ENCODE measurements at regions not wholly inside any gene's neighbourhood (a gene's known extent, or its start where the extent isn't known, plus 50 kb on each side); places are given as distances from the start of the nearest gene placed in this dataset.

- no peaks in the 10 kb centered on the region for H3K9me3 ChIP-seq (ENCODE audit: control insufficient read depth in 1 of 2, insufficient read depth in 1 of 2, low read depth in 1 of 2, low read length in 2 of 2)
- DNase-seq (ENCODE audit: low read depth, low spot score) (no peak), ATAC-seq (no peak)
- H2AFZ ChIP-seq (ENCODE audit: low read depth, low read length, poor library complexity, severe bottlenecking), result no peak overlapping the region
- ChIA-PET RAD21 (ENCODE audit: low non-redundant PET in 1 of 2, low total read pairs in 2 of 2, uncharacterized antibody in 2 of 2, unreplicated experiment in 2 of 2) (no interaction called here), CTCF (interaction anchor here (0.9 kb wide), 1 partner anchor 202 kb away, joined by 3 read pairs; no protein-coding TSS in a partner anchor), POLR2A (no interaction called here)
- H4K20me1 ChIP-seq (ENCODE audit: insufficient read depth), result no peaks in the 10 kb centered on the region
- H3K36me3 ChIP-seq (ENCODE audit: control insufficient read depth in 1 of 2, insufficient read depth in 2 of 2, low read length in 2 of 2), result no peaks in the 10 kb centered on the region
- peaks cover 0 to 5% of the 10 kb centered on the region in 2 experiments; a peak in 1 of 4 replicates for H3K4me1 ChIP-seq (ENCODE audit: control insufficient read depth in 1 of 2, insufficient read depth in 2 of 2, low read length in 2 of 2)
- no peak overlapping the region for H3K4me2 ChIP-seq (ENCODE audit: low read length)
- H3K27me3 ChIP-seq (ENCODE audit: insufficient read depth, low read length), result no peaks in the 10 kb centered on the region
- intact Hi-C loops (cut with micrococcal nuclease), result no loop called here
- H3K9ac ChIP-seq (ENCODE audit: low read length), result no peak overlapping the region
- no TSS peak for BruUV-seq (replicated peaks)
- H3K79me2 ChIP-seq (ENCODE audit: insufficient read depth, low read length), result no peaks in the 10 kb centered on the region
- H3K9me2 ChIP-seq (ENCODE audit: insufficient read depth), result no peaks in the 10 kb centered on the region
- no peak overlapping the region for H3K27ac ChIP-seq (ENCODE audit: low read depth, low read length)
- TF ChIP-seq SRF (IDR thresholded peaks at IDR 0.05; ENCODE audit: low read depth) (no peak), SIN3A (IDR thresholded peaks at IDR 0.05; ENCODE audit: low read depth) (no peak)
- no peak overlapping the region for H3K4me3 ChIP-seq (replicated peaks in 1 of 2; ENCODE audit: low read depth in 1 of 2, low read length in 2 of 2)
Measured at GRCh38 chr15:66963084-66963483, 102.3 kb upstream of the SMAD3 start.

- no peak for DNase-seq (ENCODE audit: low read depth, low spot score)
- Histone ChIP-seq H3K4me2 (ENCODE audit: low read length) (no peak overlapping the region), H3K79me2 (ENCODE audit: insufficient read depth, low read length) (no peaks in the 10 kb centered on the region), H3K27ac (ENCODE audit: low read depth, low read length) (no peak overlapping the region), H3K4me3 (replicated peaks in 1 of 2; ENCODE audit: low read depth in 1 of 2, low read length in 2 of 2) (no peak overlapping the region), H3K4me1 (ENCODE audit: control insufficient read depth in 1 of 2, insufficient read depth in 2 of 2, low read length in 2 of 2) (peaks cover 0 to 5% of the 10 kb centered on the region in 2 experiments; a peak in 1 of 4 replicates), H3K36me3 (ENCODE audit: control insufficient read depth in 1 of 2, insufficient read depth in 2 of 2, low read length in 2 of 2) (no peaks in the 10 kb centered on the region), H2AFZ (ENCODE audit: low read depth, low read length, poor library complexity, severe bottlenecking) (no peak overlapping the region), H3K27me3 (ENCODE audit: insufficient read depth, low read length) (no peaks in the 10 kb centered on the region), H3K9ac (ENCODE audit: low read length) (no peak overlapping the region), H3K9me2 (ENCODE audit: insufficient read depth) (no peaks in the 10 kb centered on the region), H4K20me1 (ENCODE audit: insufficient read depth) (no peaks in the 10 kb centered on the region), H3K9me3 (ENCODE audit: control insufficient read depth in 1 of 2, insufficient read depth in 1 of 2, low read depth in 1 of 2, low read length in 2 of 2) (no peaks in the 10 kb centered on the region)
- no TSS peak for BruUV-seq (replicated peaks)
- POLR2A ChIA-PET, result no interaction called here
- RAD21 ChIA-PET (ENCODE audit: low non-redundant PET in 1 of 2, low total read pairs in 2 of 2, uncharacterized antibody in 2 of 2, unreplicated experiment in 2 of 2), result no interaction called here
- intact Hi-C loops (cut with micrococcal nuclease), result no loop called here
- no peak for ATAC-seq
- CTCF ChIA-PET, result interaction anchor here (0.9 kb wide), 1 partner anchor 201 kb away, joined by 3 read pairs; no protein-coding TSS in a partner anchor
- TF ChIP-seq TCF7L2 (IDR thresholded peaks at IDR 0.05; ENCODE audit: borderline replicate concordance, extremely low read depth, insufficient read depth, insufficient read length) (no peak), RAD21 (IDR thresholded peaks at IDR 0.05; ENCODE audit: low read depth) (no peak), SRF (IDR thresholded peaks at IDR 0.05; ENCODE audit: low read depth) (no peak), JUND (IDR thresholded peaks at IDR 0.05) (no peak), ELF1 (IDR thresholded peaks at IDR 0.05; ENCODE audit: borderline replicate concordance, low read depth) (no peak), CEBPB (IDR thresholded peaks at IDR 0.05; ENCODE audit: low read depth) (no peak), ZBTB33 (IDR thresholded peaks at IDR 0.05; ENCODE audit: extremely low read depth, insufficient replicate concordance, low read length) (no peak), MAX (IDR thresholded peaks at IDR 0.05) (no peak)
Measured at GRCh38 chr15:66963710-66964109, 101.7 kb upstream of the SMAD3 start.
